GOT3 (cell line): ENCODE measurements at regions not wholly inside any gene's neighbourhood (a gene's known extent, or its start where the extent isn't known, plus 50 kb on each side); places are given as distances from the start of the nearest gene placed in this dataset.
A peak's percentile ranks its signal among the peaks of the same experiment; 100 is the strongest.

ENCODE experiments used
- DNase-seq: peaks from one replicate; lab custom pipeline; 2025; ENCODE audit warnings: mixed read lengths; lab: John Stamatoyannopoulos, UW

DNA sequence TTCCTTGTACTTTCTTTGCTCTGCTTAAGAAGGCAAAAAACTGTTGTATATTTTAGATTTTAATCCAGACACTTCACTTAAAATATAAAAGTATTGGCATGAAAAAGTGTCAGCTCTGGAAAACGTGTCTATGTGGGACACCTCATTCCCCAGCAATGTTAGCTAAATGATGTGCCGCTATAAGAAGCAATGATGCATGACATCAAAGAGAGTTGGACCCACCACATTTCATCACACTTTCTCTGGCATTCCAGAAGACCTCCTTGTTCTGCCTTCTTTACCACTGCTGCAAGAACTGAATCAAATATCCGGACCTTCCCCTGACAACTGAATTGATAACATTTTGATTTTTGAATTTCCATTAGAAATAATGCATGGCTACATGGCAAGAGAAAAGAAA lies 242.4 kb upstream of the TANK start:
- no peak for DNase-seq

DNA sequence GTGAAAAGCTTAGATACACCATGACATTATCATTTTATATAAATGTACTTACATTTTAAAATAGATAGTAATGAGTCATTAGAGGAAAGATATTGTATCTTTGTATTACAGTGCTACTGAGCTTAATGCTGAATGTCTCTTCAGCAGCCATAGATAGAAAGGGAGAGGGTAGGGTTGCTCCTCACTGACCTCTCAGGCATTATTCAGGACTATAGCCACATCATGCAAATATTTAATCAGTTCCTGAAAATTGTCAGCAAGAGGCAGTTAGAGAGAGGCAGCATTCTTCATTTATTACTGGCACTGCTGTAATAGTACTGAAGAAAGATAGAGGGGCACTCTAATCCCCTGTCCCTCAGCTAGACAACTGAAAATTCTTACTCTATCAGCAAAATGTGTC lies 242.0 kb upstream of the TANK start:
- DNase-seq = no peak

GRCh38 chr2:160918906-160919503 lies 241.2 kb upstream of the TANK start:
- DNase-seq = no peak

DNA sequence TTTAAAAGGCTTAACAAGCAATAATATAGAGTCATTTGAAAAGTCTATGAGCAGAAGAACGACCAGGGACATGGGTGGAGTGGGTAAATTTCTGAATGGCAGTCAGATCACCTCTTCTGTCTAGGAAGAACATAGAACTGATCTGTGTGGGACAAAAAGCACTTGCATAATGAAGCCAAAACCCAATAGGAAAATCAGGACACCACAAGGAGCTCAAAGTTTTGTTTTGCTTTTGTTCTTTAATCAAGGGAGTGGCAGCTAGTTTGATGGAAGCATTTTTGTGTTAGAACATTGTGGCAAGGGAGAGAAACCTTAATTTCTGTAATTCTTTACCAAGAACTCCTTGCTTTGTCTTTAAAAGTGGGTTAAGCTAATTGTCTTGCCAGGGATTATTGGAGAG lies 240.2 kb upstream of the TANK start:
- DNase-seq = no peak

GRCh38 chr2:160920791-160921303 lies 239.4 kb upstream of the TANK start:
- peak; percentile 13 for DNase-seq

GRCh38 chr2:160921386-160921964 lies 238.8 kb upstream of the TANK start:
- DNase-seq = no peak

GRCh38 chr2:160924936-160925353 lies 235.3 kb upstream of the TANK start:
- no peak for DNase-seq

GRCh38 chr2:160925956-160926355 lies 234.3 kb upstream of the TANK start:
- no peak for DNase-seq

- DNase-seq = no peak
Observed at GRCh38 chr2:160927324-160927723, 232.9 kb upstream of the TANK start.

- DNase-seq = no peak
Observed at GRCh38 chr2:160928854-160929301, 231.3 kb upstream of the TANK start.

- no peak for DNase-seq
Observed at GRCh38 chr2:160931531-160931930, 228.7 kb upstream of the TANK start.

DNA sequence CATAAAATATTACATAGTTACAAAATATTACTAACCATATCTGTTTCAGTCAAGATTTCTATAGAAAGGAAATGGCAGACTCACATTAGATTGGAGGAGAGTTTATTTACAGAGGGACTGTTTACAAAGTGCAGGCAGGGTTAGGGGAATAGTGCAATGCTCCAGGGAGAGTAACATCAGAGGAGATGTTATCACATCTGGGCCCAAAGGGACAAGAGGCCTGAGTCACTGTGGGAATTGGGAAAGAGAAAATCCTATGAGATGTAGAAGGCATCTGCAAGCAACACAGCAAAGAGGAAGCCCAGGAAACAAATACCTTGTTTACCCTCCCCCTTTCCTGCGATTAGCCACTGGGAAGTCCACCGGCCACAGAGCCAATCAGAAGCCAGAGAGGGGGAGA lies 227.3 kb upstream of the TANK start:
- DNase-seq = no peak

GRCh38 chr2:160934263-160934662 lies 226.0 kb upstream of the TANK start:
- no peak for DNase-seq

DNA sequence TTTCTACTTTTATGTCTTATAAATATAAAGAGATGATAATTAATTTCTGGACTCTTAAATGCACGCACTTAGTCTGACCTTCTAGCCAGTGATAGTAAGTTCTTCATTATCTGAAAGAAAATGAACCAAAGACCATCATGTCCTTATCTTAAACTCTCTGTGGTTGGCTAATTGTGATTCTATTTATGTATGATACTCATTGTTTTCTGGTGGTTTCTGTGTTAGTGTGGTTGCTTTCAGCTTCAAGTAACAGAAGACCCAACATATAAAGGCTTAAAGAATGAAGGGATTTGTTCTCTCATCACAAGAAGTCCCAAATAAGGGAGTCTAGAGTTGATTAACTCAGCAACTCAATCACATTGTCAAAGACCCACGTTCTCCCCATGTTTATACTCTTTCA lies 225.2 kb upstream of the TANK start:
- no peak for DNase-seq

DNA sequence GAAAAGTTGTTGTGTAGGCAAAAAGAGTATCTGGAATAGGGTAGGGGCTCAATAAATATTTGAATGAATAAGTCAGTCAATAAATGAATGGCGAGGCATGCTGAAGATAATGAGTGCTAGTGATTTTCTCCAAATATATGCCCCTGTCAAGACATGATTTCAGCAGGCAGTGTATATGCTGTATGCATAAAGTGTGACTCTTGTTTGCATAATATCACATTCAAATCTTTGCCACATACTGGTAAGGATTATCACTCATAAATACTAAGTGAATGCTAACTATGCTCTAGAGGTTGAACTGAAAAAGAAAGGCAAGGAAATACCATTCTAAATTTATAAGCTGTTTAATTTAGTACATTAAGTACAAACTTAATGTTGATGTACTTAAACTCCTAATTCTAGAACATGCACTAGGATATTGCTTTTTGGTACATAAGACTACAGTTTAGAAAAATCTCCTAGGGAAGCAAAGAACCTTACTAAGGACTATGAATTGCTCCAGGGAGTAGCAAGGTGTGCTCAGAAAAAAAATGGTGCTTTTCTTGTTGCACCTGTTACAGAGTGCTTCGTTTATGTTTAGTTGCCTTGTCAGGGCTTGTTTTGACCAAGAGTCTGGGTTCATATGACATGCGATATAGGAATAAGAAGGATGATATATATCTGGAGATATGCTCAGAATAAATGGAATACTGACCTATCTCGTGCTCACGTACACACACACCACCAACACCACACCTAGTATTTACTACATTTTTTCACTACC lies 224.0 kb upstream of the TANK start:
- DNase-seq = no peak

- DNase-seq = no peak
Observed at GRCh38 chr2:160940271-160940670, 220.0 kb upstream of the TANK start.

DNA sequence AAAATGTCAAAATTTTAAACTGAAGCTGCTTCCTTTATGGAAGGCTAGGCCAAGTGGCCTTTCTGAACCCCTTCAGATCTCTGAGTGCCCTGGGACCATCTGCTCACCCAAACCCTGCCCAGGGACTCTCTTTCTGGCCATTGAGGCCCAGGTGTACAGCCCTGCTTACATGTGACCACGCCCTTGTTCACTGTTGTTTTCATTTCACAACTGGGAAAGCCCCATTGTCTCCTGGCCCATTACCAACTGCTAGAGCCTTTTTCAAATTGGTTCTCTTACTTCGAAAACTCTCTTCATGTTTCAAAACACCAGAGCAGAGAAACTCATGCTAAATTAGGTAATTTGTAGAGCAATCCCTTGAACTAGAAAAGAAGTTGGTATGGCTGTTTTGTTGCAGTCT lies 219.5 kb upstream of the TANK start:
- no peak for DNase-seq

DNA sequence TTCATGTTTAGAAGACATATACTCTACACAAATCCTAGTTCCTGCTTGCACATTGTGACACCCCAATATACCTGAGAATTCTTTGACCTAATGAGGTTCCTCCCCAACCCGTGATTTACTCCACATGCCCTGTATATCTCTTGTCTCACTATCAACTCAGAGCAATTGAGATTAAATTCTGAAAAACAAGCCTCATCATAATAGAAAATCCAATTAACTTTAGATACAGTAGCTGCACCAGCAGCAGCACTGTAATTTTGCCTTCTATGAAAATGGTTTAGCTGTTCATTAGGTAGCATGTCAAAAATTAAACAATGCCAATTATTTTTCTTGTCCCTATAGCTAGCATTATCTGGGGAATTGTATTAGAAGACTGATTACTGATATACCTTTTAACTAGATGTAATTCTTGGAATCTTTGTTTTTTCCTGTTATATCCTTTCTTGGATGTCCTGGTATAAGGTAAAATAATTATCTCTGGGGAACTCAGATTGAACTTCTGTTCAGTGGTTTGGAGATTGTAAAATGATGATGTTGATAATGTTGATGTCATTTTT lies 218.9 kb upstream of the TANK start:
- no peak for DNase-seq

- no peak for DNase-seq
Observed at GRCh38 chr2:160942476-160943142, 217.6 kb upstream of the TANK start.

- DNase-seq = no peak
Observed at GRCh38 chr2:160943414-160943813, 216.8 kb upstream of the TANK start.

GRCh38 chr2:160952464-160953254 lies 207.6 kb upstream of the TANK start:
- DNase-seq = no peak

- DNase-seq = no peak
Observed at GRCh38 chr2:160955578-160955977, 204.7 kb upstream of the TANK start.
